Fibroblast of the aortic adventitia (primary cell): ENCODE measurements at regions not wholly inside any gene's neighbourhood (a gene's known extent, or its start where the extent isn't known, plus 50 kb on each side); places are given as distances from the start of the nearest gene placed in this dataset.
A peak's percentile ranks its signal among the peaks of the same experiment; 100 is the strongest.

Source experiments
- DNase-seq: peaks from one replicate; pipeline ENCODE4 v3.0.0-alpha.2; 2010; ENCODE audit warnings: low read depth
- H3K4me3 ChIP-seq: 2 replicates; pipeline ENCODE4 v1.5.1; 2011; ENCODE audit warnings: low read depth, mild to moderate bottlenecking, control low read depth, low read length, moderate library complexity
- CTCF ChIP-seq: IDR thresholded peaks from 2 replicates; pipeline ENCODE4 v1.5.1; 2011; ENCODE audit warnings: mild to moderate bottlenecking, low read length, control low read depth, inconsistent platforms; ENCODE audit not compliant: insufficient read depth

- TF ChIP-seq CTCF: no peak
- DNase-seq: no peak
- H3K4me3 ChIP-seq: no peak overlapping the region
Observed at GRCh38 chr12:93166541-93167307, 211.0 kb upstream of the NUDT4 start.

- no peak for TF ChIP-seq CTCF
- H3K4me3 ChIP-seq: no peak overlapping the region
- DNase-seq: no peak
Observed at GRCh38 chr12:93167331-93167730, 210.4 kb upstream of the NUDT4 start.

GRCh38 chr12:93167841-93168492, 209.8 kb upstream of the NUDT4 start:
- DNase-seq: no peak
- H3K4me3 ChIP-seq: peak overlapping the region; percentile 45
- no peak for TF ChIP-seq CTCF

- TF ChIP-seq CTCF: no peak
- no peak for DNase-seq
- no peak overlapping the region for H3K4me3 ChIP-seq
Observed at GRCh38 chr12:93168751-93169150, 209.0 kb upstream of the NUDT4 start.

- TF ChIP-seq CTCF: no peak
- no peak overlapping the region for H3K4me3 ChIP-seq
- DNase-seq: no peak
Observed at GRCh38 chr12:93169536-93169935, 208.2 kb upstream of the NUDT4 start.

- DNase-seq: no peak
- TF ChIP-seq CTCF: no peak
- no peak overlapping the region for H3K4me3 ChIP-seq
Observed at GRCh38 chr12:93170928-93171327, 206.8 kb upstream of the NUDT4 start.
